ENCODE measurements at regions not wholly inside any gene's neighbourhood (a gene's known extent, or its start where the extent isn't known, plus 50 kb on each side); places are given as distances from the start of the nearest gene placed in this dataset.

GRCh38 chr16:87163637-87164036 lies 153.6 kb downstream of the C16orf95 start:
- Histone ChIP-seq H3K4me1 (ENCODE audit: control insufficient read depth, insufficient read depth, low read length) (no peaks in the 10 kb centered on the region), H3K27ac (ENCODE audit: low read length) (no peak overlapping the region), H3K27me3 (ENCODE audit: control insufficient read depth, insufficient read depth, low read length) (no peaks in the 10 kb centered on the region), H3K9me3 (ENCODE audit: control insufficient read depth, insufficient read depth, low read length) (no peaks in the 10 kb centered on the region), H3K36me3 (ENCODE audit: control insufficient read depth, insufficient read depth, low read length) (no peaks in the 10 kb centered on the region), H3K4me3 (ENCODE audit: low read length) (no peak overlapping the region)
- no peak for DNase-seq (ENCODE audit: low read depth, low spot score)
- WGBS (ENCODE audit: insufficient coverage, insufficient read length), result no CpG with 5 or more reads among the region's 2 CpGs

GRCh38 chr16:87165151-87165550 lies 152.0 kb downstream of the C16orf95 start:
- H3K27me3 ChIP-seq (ENCODE audit: control insufficient read depth, insufficient read depth, low read length), result no peaks in the 10 kb centered on the region
- H3K4me1 ChIP-seq (ENCODE audit: control insufficient read depth, insufficient read depth, low read length), result no peaks in the 10 kb centered on the region
- no peaks in the 10 kb centered on the region for H3K36me3 ChIP-seq (ENCODE audit: control insufficient read depth, insufficient read depth, low read length)
- H3K4me3 ChIP-seq (ENCODE audit: low read length), result no peak overlapping the region
- DNase-seq (ENCODE audit: low read depth, low spot score), result no peak
- WGBS (ENCODE audit: insufficient coverage, insufficient read length), result no CpG with 5 or more reads among the region's 4 CpGs
- H3K9me3 ChIP-seq (ENCODE audit: control insufficient read depth, insufficient read depth, low read length), result no peaks in the 10 kb centered on the region
- H3K27ac ChIP-seq (ENCODE audit: low read length), result no peak overlapping the region

GRCh38 chr16:87165885-87166284 lies 151.3 kb downstream of the C16orf95 start:
- no peaks in the 10 kb centered on the region for H3K27me3 ChIP-seq (ENCODE audit: control insufficient read depth, insufficient read depth, low read length)
- WGBS (ENCODE audit: insufficient coverage, insufficient read length), result no CpG with 5 or more reads among the region's 9 CpGs
- H3K4me1 ChIP-seq (ENCODE audit: control insufficient read depth, insufficient read depth, low read length), result no peaks in the 10 kb centered on the region
- no peak for DNase-seq (ENCODE audit: low read depth, low spot score)
- H3K4me3 ChIP-seq (ENCODE audit: low read length), result no peak overlapping the region
- H3K36me3 ChIP-seq (ENCODE audit: control insufficient read depth, insufficient read depth, low read length), result no peaks in the 10 kb centered on the region
- no peak overlapping the region for H3K27ac ChIP-seq (ENCODE audit: low read length)
- no peaks in the 10 kb centered on the region for H3K9me3 ChIP-seq (ENCODE audit: control insufficient read depth, insufficient read depth, low read length)

DNA sequence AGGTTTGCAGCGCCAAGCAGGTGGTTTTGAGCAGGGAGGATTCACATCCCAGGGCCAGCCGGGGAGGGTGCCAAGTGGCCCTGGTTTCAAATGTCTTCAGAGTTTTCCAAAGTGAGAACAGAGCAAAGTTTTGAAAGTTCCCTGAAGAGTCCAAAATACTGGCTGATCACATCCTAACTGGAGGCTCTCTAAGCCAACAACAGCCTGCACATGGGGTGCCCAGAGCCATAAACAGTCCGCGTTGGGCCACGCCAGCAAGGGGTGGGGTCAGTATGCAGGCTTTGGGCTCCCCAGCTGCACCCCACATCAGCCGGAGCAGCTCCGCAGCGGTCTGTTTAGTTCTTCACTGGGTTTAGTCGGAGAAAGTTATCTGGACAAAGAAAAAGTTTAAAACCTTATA lies 150.9 kb downstream of the C16orf95 start:
- H3K36me3 ChIP-seq (ENCODE audit: control insufficient read depth, insufficient read depth, low read length), result no peaks in the 10 kb centered on the region
- H3K27me3 ChIP-seq (ENCODE audit: control insufficient read depth, insufficient read depth, low read length), result no peaks in the 10 kb centered on the region
- H3K4me1 ChIP-seq (ENCODE audit: control insufficient read depth, insufficient read depth, low read length), result no peaks in the 10 kb centered on the region
- no peaks in the 10 kb centered on the region for H3K9me3 ChIP-seq (ENCODE audit: control insufficient read depth, insufficient read depth, low read length)
- H3K27ac ChIP-seq (ENCODE audit: low read length), result no peak overlapping the region
- no peak for DNase-seq (ENCODE audit: low read depth, low spot score)
- WGBS (ENCODE audit: insufficient coverage, insufficient read length), result no CpG with 5 or more reads among the region's 9 CpGs
- no peak overlapping the region for H3K4me3 ChIP-seq (ENCODE audit: low read length)

DNA sequence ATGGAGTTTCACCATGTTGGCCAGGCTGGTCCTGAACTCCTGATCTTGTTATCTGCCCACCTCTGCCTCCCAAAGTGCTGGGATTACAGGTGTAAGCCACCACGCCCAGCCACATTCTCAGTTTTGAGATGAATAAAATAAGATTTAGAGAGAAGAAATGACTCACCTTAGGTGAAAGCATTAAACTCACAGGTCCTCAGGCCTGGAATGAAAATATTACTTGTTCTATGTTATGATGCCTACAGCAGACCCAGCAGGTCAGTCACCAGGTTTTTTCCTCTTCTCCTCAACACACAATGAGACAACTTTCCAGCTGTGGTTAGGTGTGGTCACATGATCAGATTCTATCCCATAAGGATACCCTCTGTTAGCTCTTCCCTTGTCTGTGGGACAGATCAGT lies 150.3 kb downstream of the C16orf95 start:
- Histone ChIP-seq H3K9me3 (ENCODE audit: control insufficient read depth, insufficient read depth, low read length) (no peaks in the 10 kb centered on the region), H3K4me1 (ENCODE audit: control insufficient read depth, insufficient read depth, low read length) (no peaks in the 10 kb centered on the region), H3K36me3 (ENCODE audit: control insufficient read depth, insufficient read depth, low read length) (no peaks in the 10 kb centered on the region), H3K4me3 (ENCODE audit: low read length) (no peak overlapping the region), H3K27me3 (ENCODE audit: control insufficient read depth, insufficient read depth, low read length) (no peaks in the 10 kb centered on the region), H3K27ac (ENCODE audit: low read length) (no peak overlapping the region)
- no CpG with 5 or more reads among the region's 1 CpG for WGBS (ENCODE audit: insufficient coverage, insufficient read length)
- no peak for DNase-seq (ENCODE audit: low read depth, low spot score)

DNA sequence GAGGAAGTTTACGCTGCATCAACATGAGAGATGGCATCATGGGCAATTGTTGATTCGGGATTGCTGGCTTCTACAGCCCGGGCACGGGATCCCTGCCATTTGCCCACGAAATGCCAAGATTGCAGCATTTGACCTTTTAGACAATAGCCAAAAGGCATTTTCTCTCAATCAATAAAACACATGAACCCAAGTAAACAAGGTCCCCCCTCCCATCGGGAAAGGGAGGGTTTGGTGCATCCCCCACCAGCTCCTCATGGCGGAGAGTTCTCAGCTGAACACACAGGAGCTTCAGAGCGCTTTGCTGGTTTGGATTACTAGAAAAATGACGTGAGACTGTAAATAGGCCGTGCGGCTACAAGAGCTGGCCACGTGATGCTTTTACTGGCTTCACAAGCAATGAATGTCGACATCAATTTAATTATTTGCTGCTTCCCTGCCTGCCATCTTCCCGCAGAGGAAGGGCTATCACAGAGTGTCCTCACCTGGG lies 147.6 kb downstream of the C16orf95 start:
- H3K27ac ChIP-seq (ENCODE audit: low read length), result no peak overlapping the region
- H3K4me3 ChIP-seq (ENCODE audit: low read length), result no peak overlapping the region
- H3K9me3 ChIP-seq (ENCODE audit: control insufficient read depth, insufficient read depth, low read length), result no peaks in the 10 kb centered on the region
- DNase-seq (ENCODE audit: low read depth, low spot score), result no peak
- H3K36me3 ChIP-seq (ENCODE audit: control insufficient read depth, insufficient read depth, low read length), result no peaks in the 10 kb centered on the region
- H3K27me3 ChIP-seq (ENCODE audit: control insufficient read depth, insufficient read depth, low read length), result no peaks in the 10 kb centered on the region
- H3K4me1 ChIP-seq (ENCODE audit: control insufficient read depth, insufficient read depth, low read length), result no peaks in the 10 kb centered on the region; the same call in 1 of the 2 replicates
- WGBS (ENCODE audit: insufficient coverage, insufficient read length), result no CpG with 5 or more reads among the region's 14 CpGs

GRCh38 chr16:87170310-87170709 lies 146.9 kb downstream of the C16orf95 start:
- H3K27ac ChIP-seq (ENCODE audit: low read length), result no peak overlapping the region
- H3K27me3 ChIP-seq (ENCODE audit: control insufficient read depth, insufficient read depth, low read length), result no peaks in the 10 kb centered on the region
- no peaks in the 10 kb centered on the region for H3K9me3 ChIP-seq (ENCODE audit: control insufficient read depth, insufficient read depth, low read length)
- DNase-seq (ENCODE audit: low read depth, low spot score), result no peak
- WGBS (ENCODE audit: insufficient coverage, insufficient read length), result no CpG with 5 or more reads among the region's 5 CpGs
- H3K4me3 ChIP-seq (ENCODE audit: low read length), result no peak overlapping the region
- H3K36me3 ChIP-seq (ENCODE audit: control insufficient read depth, insufficient read depth, low read length), result no peaks in the 10 kb centered on the region
- H3K4me1 ChIP-seq (ENCODE audit: control insufficient read depth, insufficient read depth, low read length), result no peaks in the 10 kb centered on the region; the same call in 1 of the 2 replicates

- H3K9me3 ChIP-seq (ENCODE audit: control insufficient read depth, insufficient read depth, low read length), result no peaks in the 10 kb centered on the region
- no peaks in the 10 kb centered on the region; the same call in 1 of the 2 replicates for H3K4me1 ChIP-seq (ENCODE audit: control insufficient read depth, insufficient read depth, low read length)
- H3K4me3 ChIP-seq (ENCODE audit: low read length), result no peak overlapping the region
- no peak for DNase-seq (ENCODE audit: low read depth, low spot score)
- no peaks in the 10 kb centered on the region for H3K27me3 ChIP-seq (ENCODE audit: control insufficient read depth, insufficient read depth, low read length)
- no peaks in the 10 kb centered on the region for H3K36me3 ChIP-seq (ENCODE audit: control insufficient read depth, insufficient read depth, low read length)
- H3K27ac ChIP-seq (ENCODE audit: low read length), result no peak overlapping the region
- WGBS (ENCODE audit: insufficient coverage, insufficient read length), result no CpG with 5 or more reads among the region's 11 CpGs
These were observed 145.5 kb downstream of the C16orf95 start for GRCh38 chr16:87171723-87172122.

GRCh38 chr16:87172632-87173031 lies 144.6 kb downstream of the C16orf95 start:
- Histone ChIP-seq H3K36me3 (ENCODE audit: control insufficient read depth, insufficient read depth, low read length) (no peaks in the 10 kb centered on the region), H3K4me1 (ENCODE audit: control insufficient read depth, insufficient read depth, low read length) (no peaks in the 10 kb centered on the region; the same call in 1 of the 2 replicates), H3K9me3 (ENCODE audit: control insufficient read depth, insufficient read depth, low read length) (no peaks in the 10 kb centered on the region), H3K4me3 (ENCODE audit: low read length) (no peak overlapping the region), H3K27me3 (ENCODE audit: control insufficient read depth, insufficient read depth, low read length) (no peaks in the 10 kb centered on the region), H3K27ac (ENCODE audit: low read length) (no peak overlapping the region)
- no CpG with 5 or more reads among the region's 6 CpGs for WGBS (ENCODE audit: insufficient coverage, insufficient read length)
- DNase-seq (ENCODE audit: low read depth, low spot score), result no peak

DNA sequence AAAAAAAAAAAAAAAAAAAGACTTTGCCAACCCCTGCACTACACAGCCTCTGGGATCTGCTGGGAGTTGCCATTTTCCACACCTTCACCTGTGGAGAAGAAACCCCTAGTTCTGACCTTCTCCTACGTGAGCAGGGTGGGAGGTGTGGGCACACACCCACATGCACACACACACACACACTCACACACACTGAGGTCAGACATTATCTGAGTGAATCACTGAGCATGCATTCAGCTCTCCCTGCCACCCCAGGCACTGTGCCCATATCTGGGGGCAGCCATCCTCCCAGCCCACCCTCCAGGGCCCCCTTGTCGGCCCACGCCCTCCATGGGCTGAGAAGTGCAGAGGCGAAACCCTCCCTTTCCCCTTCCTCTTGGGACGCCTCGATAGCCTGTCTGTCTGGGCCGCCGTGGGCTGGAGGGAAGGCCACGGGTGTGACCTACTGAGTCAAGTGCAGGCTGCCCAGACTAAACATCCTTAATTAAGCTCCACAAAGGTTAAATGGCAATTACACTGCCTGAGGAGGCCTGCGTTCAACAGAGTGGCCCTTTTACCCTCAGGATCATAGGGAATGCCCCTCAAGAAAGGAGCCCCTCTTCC lies 143.8 kb downstream of the C16orf95 start:
- Histone ChIP-seq H3K27ac (ENCODE audit: low read length) (no peak overlapping the region), H3K4me3 (ENCODE audit: low read length) (no peak overlapping the region), H3K4me1 (ENCODE audit: control insufficient read depth, insufficient read depth, low read length) (no peaks in the 10 kb centered on the region; the same call in 1 of the 2 replicates), H3K36me3 (ENCODE audit: control insufficient read depth, insufficient read depth, low read length) (no peaks in the 10 kb centered on the region), H3K27me3 (ENCODE audit: control insufficient read depth, insufficient read depth, low read length) (no peaks in the 10 kb centered on the region), H3K9me3 (ENCODE audit: control insufficient read depth, insufficient read depth, low read length) (no peaks in the 10 kb centered on the region)
- no CpG with 5 or more reads among the region's 10 CpGs for WGBS (ENCODE audit: insufficient coverage, insufficient read length)
- DNase-seq (ENCODE audit: low read depth, low spot score), result no peak

- no peak for DNase-seq (ENCODE audit: low read depth, low spot score)
- no peaks in the 10 kb centered on the region for H3K36me3 ChIP-seq (ENCODE audit: control insufficient read depth, insufficient read depth, low read length)
- H3K27me3 ChIP-seq (ENCODE audit: control insufficient read depth, insufficient read depth, low read length), result no peaks in the 10 kb centered on the region
- no peaks in the 10 kb centered on the region; the same call in 1 of the 2 replicates for H3K4me1 ChIP-seq (ENCODE audit: control insufficient read depth, insufficient read depth, low read length)
- H3K9me3 ChIP-seq (ENCODE audit: control insufficient read depth, insufficient read depth, low read length), result no peaks in the 10 kb centered on the region
- WGBS (ENCODE audit: insufficient coverage, insufficient read length), result no CpG with 5 or more reads among the region's 5 CpGs
- H3K4me3 ChIP-seq (ENCODE audit: low read length), result no peak overlapping the region
- no peak overlapping the region for H3K27ac ChIP-seq (ENCODE audit: low read length)
These were observed 143.1 kb downstream of the C16orf95 start for GRCh38 chr16:87174061-87174460.

Data from iPS DF 6.9 (cell line).